ENCODE measurements at regions not wholly inside any gene's neighbourhood (a gene's known extent, or its start where the extent isn't known, plus 50 kb on each side); places are given as distances from the start of the nearest gene placed in this dataset.

- no peak for TF ChIP-seq CEBPZ (IDR thresholded peaks at IDR 0.05; ENCODE audit: low read depth, low read length)
- no peak for TF ChIP-seq RELB (IDR thresholded peaks at IDR 0.05; ENCODE audit: low read depth)
Measured at GRCh38 chr4:10364194-10364593, 93.0 kb downstream of the ZNF518B start (continued).

- SMC1A ChIA-PET (ENCODE audit: uncharacterized antibody, unreplicated experiment): no interaction called here
Measured at GRCh38 chr4:10354746-10355145, 102.5 kb downstream of the ZNF518B start.

More at GRCh38 chr4:10354746-10355145, 102.5 kb downstream of the ZNF518B start:
- no peaks in the 10 kb centered on the region for H4K20me1 ChIP-seq (ENCODE audit: control insufficient read depth, insufficient read depth)
- no peak for TF ChIP-seq NFIC (IDR thresholded peaks at IDR 0.05; ENCODE audit: low read depth, low read length)
- TF ChIP-seq MYC (IDR thresholded peaks at IDR 0.05; ENCODE audit: insufficient read depth, insufficient read length, insufficient replicate concordance, low read length, severe bottlenecking): no peak
- no peak overlapping the region for H3K9ac ChIP-seq (ENCODE audit: control insufficient read depth, insufficient read depth, low read length)
- H3K4me1 ChIP-seq (ENCODE audit: control insufficient read depth, insufficient read depth, low read length): no peaks in the 10 kb centered on the region
- intact Hi-C loops (cut with micrococcal nuclease; ENCODE audit: unreplicated experiment): no loop called here
- DNase-seq (ENCODE audit: low read depth, low spot score) (no peak), ATAC-seq (no peak), FAIRE-seq (no peak)
- CTCF ChIA-PET: no interaction called here
- H3K27ac ChIP-seq (ENCODE audit: control insufficient read depth, insufficient read depth): no peak overlapping the region
- in situ Hi-C loops (cut with MboI): no loop called here
- RAD21 ChIA-PET (ENCODE audit: unreplicated experiment): no interaction called here
- H3K27me3 ChIP-seq (replicated peaks in 1 of 2; ENCODE audit: control insufficient read depth in 2 of 2, insufficient read depth in 2 of 2, low read length in 1 of 2): no peaks in the 10 kb centered on the region
- H3K9me3 ChIP-seq (replicated peaks; ENCODE audit: control insufficient read depth, insufficient read depth, low read length): no peaks in the 10 kb centered on the region
- H3K79me2 ChIP-seq (ENCODE audit: control insufficient read depth, insufficient read depth, low read length): no peaks in the 10 kb centered on the region
- H3K36me3 ChIP-seq (ENCODE audit: control insufficient read depth in 2 of 2, insufficient read depth in 2 of 2, low read length in 1 of 2): no peaks in the 10 kb centered on the region
- H3K4me2 ChIP-seq (ENCODE audit: control insufficient read depth, insufficient read depth): no peak overlapping the region
- BruUV-seq (replicated peaks): no TSS peak
- no peak overlapping the region for H2AFZ ChIP-seq (ENCODE audit: control insufficient read depth, low read depth, low read length)
- POLR2A ChIA-PET: no interaction called here
- H3K4me3 ChIP-seq: no peak overlapping the region
